GM21576 (cell line): ENCODE measurements at regions not wholly inside any gene's neighbourhood (a gene's known extent, or its start where the extent isn't known, plus 50 kb on each side); places are given as distances from the start of the nearest gene placed in this dataset.

Source experiments
- ATAC-seq: cut with Tn5 transposase; IDR thresholded peaks from one replicate; pipeline ENCODE4 v1.9.1; 2021; ENCODE audit warnings: mild to moderate bottlenecking, moderate library complexity; ENCODE audit not compliant: unreplicated experiment

- ATAC-seq: no peak
Observed at GRCh38 chr1:177790566-177790965, 179.3 kb downstream of the SEC16B start.

GRCh38 chr1:177789956-177790355 lies 179.9 kb downstream of the SEC16B start:
- ATAC-seq: no peak

GRCh38 chr1:177786176-177786745 lies 183.6 kb downstream of the SEC16B start:
- ATAC-seq: no peak

GRCh38 chr1:177784936-177785335 lies 184.9 kb downstream of the SEC16B start:
- no peak for ATAC-seq

GRCh38 chr1:177784409-177784808 lies 185.4 kb downstream of the SEC16B start:
- no peak for ATAC-seq

- ATAC-seq: no peak
Observed at GRCh38 chr1:177783051-177783450, 186.8 kb downstream of the SEC16B start.

GRCh38 chr1:177780096-177780700 lies 189.7 kb downstream of the SEC16B start:
- ATAC-seq: no peak

GRCh38 chr1:177779166-177779965 lies 190.5 kb downstream of the SEC16B start:
- ATAC-seq: no peak

GRCh38 chr1:177775924-177776323 lies 193.9 kb downstream of the SEC16B start:
- no peak for ATAC-seq

GRCh38 chr1:177772386-177772960 lies 197.4 kb downstream of the SEC16B start:
- ATAC-seq: no peak

GRCh38 chr1:177771688-177772087 lies 198.2 kb downstream of the SEC16B start:
- no peak for ATAC-seq

GRCh38 chr1:177770096-177770495 lies 199.8 kb downstream of the SEC16B start:
- ATAC-seq: no peak

GRCh38 chr1:177755851-177756560 lies 213.9 kb downstream of the SEC16B start:
- ATAC-seq: no peak

- no peak for ATAC-seq
Observed at GRCh38 chr1:177754603-177755002, 215.3 kb downstream of the SEC16B start.

- ATAC-seq: no peak
Observed at GRCh38 chr1:177753655-177754054, 216.2 kb downstream of the SEC16B start.

- no peak for ATAC-seq
Observed at GRCh38 chr1:177748080-177748801, 221.6 kb downstream of the SEC16B start.

GRCh38 chr1:177746155-177746554 lies 223.7 kb downstream of the SEC16B start:
- ATAC-seq: no peak

GRCh38 chr1:177744906-177745305 lies 225.0 kb downstream of the SEC16B start:
- no peak for ATAC-seq

GRCh38 chr1:177741476-177741875 lies 228.4 kb downstream of the SEC16B start:
- no peak for ATAC-seq

- ATAC-seq: no peak
Observed at GRCh38 chr1:177739780-177740179, 230.1 kb downstream of the SEC16B start.

- ATAC-seq: no peak
Observed at GRCh38 chr1:177737456-177737855, 232.4 kb downstream of the SEC16B start.
